Heart right ventricle (tissue), 16 donors: ENCODE measurements at regions not wholly inside any gene's neighbourhood (a gene's known extent, or its start where the extent isn't known, plus 50 kb on each side); places are given as distances from the start of the nearest gene placed in this dataset.

Experiments
- ATAC-seq, 8 donors: fragments of 200-7000 bp; cut with Tn5 transposase; one replicate each; pipeline ENCODE4 v1.9.1; 2020; ENCODE audit warnings: mild to moderate bottlenecking in 8 of 8, moderate library complexity in 8 of 8, moderate number of reproducible peaks in 1 of 8
- DNase-seq, 2 donors: peaks; one replicate each; pipeline ENCODE4 v3.0.0-alpha.2; 2020
- H3K27ac ChIP-seq, 10 donors: fragments of 200-600 bp; sonication (generic) in 2 of 10; one replicate each; pipeline versions ENCODE4 v1.5.0 to v1.8.0; 2020 to 2022; ENCODE audit warnings: mild to moderate bottlenecking in 3 of 10
- H3K27me3 ChIP-seq, 7 donors: fragments of 200-600 bp; one replicate each; pipeline ENCODE4 v1.8.0; 2021 to 2022; ENCODE audit warnings: mild to moderate bottlenecking in 2 of 7
- H3K36me3 ChIP-seq, 9 donors: fragments of 200-600 bp; sonication (generic) in 1 of 9; one replicate each; pipeline versions ENCODE4 v1.5.0 to v1.8.0; 2020 to 2022; ENCODE audit warnings: mild to moderate bottlenecking in 2 of 9
- H3K4me1 ChIP-seq, 9 donors: fragments of 200-600 bp; sonication (generic) in 1 of 9; one replicate each; pipeline versions ENCODE4 v1.5.0 to v1.8.0; 2020 to 2022; ENCODE audit warnings: mild to moderate bottlenecking in 4 of 9
- H3K4me3 ChIP-seq, 10 donors: fragments of 200-600 bp; sonication (generic) in 2 of 10; one replicate each; pipeline versions ENCODE4 v1.5.0 to v1.8.0; 2020 to 2022; ENCODE audit warnings: mild to moderate bottlenecking in 7 of 10, moderate library complexity in 2 of 10
- H3K9me3 ChIP-seq, 11 donors: fragments of 200-600 bp in 10 of 11; sonication (generic) in 2 of 11; one replicate each; pipeline versions ENCODE4 v1.5.0 to v1.8.0; 2013 to 2022; ENCODE audit warnings: mild to moderate bottlenecking in 2 of 11, control low read depth in 1 of 11, moderate library complexity in 1 of 11
- CTCF ChIP-seq, 9 donors: fragments of 200-600 bp; sonication (generic) in 2 of 9; IDR thresholded peaks; one replicate each; pipeline versions ENCODE4 v1.5.0 to v1.8.0; 2021 to 2022; ENCODE audit warnings: antibody characterized with exemption in 9 of 9, mild to moderate bottlenecking in 5 of 9, moderate library complexity in 1 of 9
- WGBS, 2 donors: extraction: QIAGEN DNeasy Blood & Tissue Kit; methylation state at CpG; one replicate each; pipeline ENCODE4 v1.1.7; 2013; ENCODE audit warnings: inconsistent platforms in 1 of 2; 5-methylcytosine and 5-hydroxymethylcytosine counted together
- intact Hi-C, 10 donors: fragments of 100-400 bp; cut with DNase I; formaldehyde crosslinking; loops; one replicate each; pipeline versions ENCODE4 v1.11.1 to v1.14.2; 2022
- donor health status: Arrhythmogenic right ventricular cardiomyopathy.
- donor health status: ischemic (EF 13 %, LVEDD 7.1; RV severe dilation, severe dysfunction).
- donor health status: healthy with polysubstance abuse.
- donor health status: DM: no; HTN: yes; CAD: no.
- donor health status: DM: no; HTN: no; CAD: no.
- donor health status: ischemic (EF 25% LVEDD 6.9; RV normal size, moderate dysfunction).
- donor health status: ischemic (EF 25% LVEDD 5.7; RV mildly dilated, moderate dysfunction).
- donor health status: healthy.
- donor health status: DM: yes; HTN: yes; CAD: no.
- donor health status: Ischemic cardiomyopathy.
- donor health status: ischemic (EF 35%, LVEDD 5.7; RV mildly dilated, moderate dysfunction).
- donor health status: nonischemic (EF 11% LVEDD 7.7; RV severe dilation, severe dysfunction).
- donor health status: DM: yes; HTN: yes; CAD: no.
- donor health status: PGD.
- donor health status: ischemic (EF 29% LVEDD 5.4; RV normal size, mild dysfunction).
- donor health status: nonischemic (EF 23%, LVEDD 6.1; RV moderate dilation, normal function).

- Histone ChIP-seq H3K27me3 (no peaks in the 10 kb centered on the region), H3K36me3 (no peaks in the 10 kb centered on the region), H3K4me3 (no peak overlapping the region), H3K27ac (peak overlapping the region in 4 of 10 donors; percentile 16 to 75 (median 35)), H3K9me3 (no peaks in the 10 kb centered on the region), H3K4me1 (peaks cover 5 to 37% (median 32%) of the 10 kb centered on the region in 9 donors)
- peak in 1 of 2 donors; percentile 12 for DNase-seq
- ATAC-seq: peak in 3 of 8 donors; percentile 41 to 66 (median 50)
- TF ChIP-seq CTCF (IDR thresholded peaks at IDR 0.05): no peak
- WGBS, 2 donors: 77 to 78% methylated on average over 4 of the region's 4 CpGs
- intact Hi-C loops: no loop called here
Measured at GRCh38 chr1:60922304-60922703, 160.1 kb upstream of the NFIA start.

GRCh38 chr1:60921175-60921574, 161.2 kb upstream of the NFIA start:
- intact Hi-C loops: no loop called here
- ATAC-seq (no peak), DNase-seq (no peak)
- no peaks in the 10 kb centered on the region for H3K9me3 ChIP-seq
- H3K27me3 ChIP-seq: no peaks in the 10 kb centered on the region
- peak overlapping the region in 1 of 10 donors; percentile 33 for H3K27ac ChIP-seq
- peaks cover 5 to 37% (median 32%) of the 10 kb centered on the region in 9 donors for H3K4me1 ChIP-seq
- WGBS, 2 donors: 92 to 93% methylated on average over 4 of the region's 4 CpGs
- no peak overlapping the region for H3K4me3 ChIP-seq
- no peak for TF ChIP-seq CTCF (IDR thresholded peaks at IDR 0.05)
- no peaks in the 10 kb centered on the region for H3K36me3 ChIP-seq

- TF ChIP-seq CTCF (IDR thresholded peaks at IDR 0.05): no peak
- Histone ChIP-seq H3K4me1 (peaks cover 5 to 39% (median 31%) of the 10 kb centered on the region in 9 donors), H3K36me3 (no peaks in the 10 kb centered on the region), H3K27ac (no peak overlapping the region), H3K4me3 (no peak overlapping the region), H3K9me3 (no peaks in the 10 kb centered on the region), H3K27me3 (no peaks in the 10 kb centered on the region)
- intact Hi-C loops: no loop called here
- 89 to 93% methylated on average over 2 of the region's 2 CpGs for WGBS, 2 donors
- ATAC-seq (no peak), DNase-seq (no peak)
Measured at GRCh38 chr1:60920561-60920960, 161.8 kb upstream of the NFIA start.

- intact Hi-C loops: no loop called here
- no peak overlapping the region for H3K4me3 ChIP-seq
- no peak for DNase-seq
- no peaks in the 10 kb centered on the region for H3K27me3 ChIP-seq
- no peak for TF ChIP-seq CTCF (IDR thresholded peaks at IDR 0.05)
- 98 to 100% methylated on average over 1 of the region's 1 CpG for WGBS, 2 donors
- peaks cover 0 to 28% (median 18%) of the 10 kb centered on the region in 9 donors for H3K4me1 ChIP-seq
- no peaks in the 10 kb centered on the region for H3K36me3 ChIP-seq
- ATAC-seq: no peak
- H3K27ac ChIP-seq: no peak overlapping the region
- H3K9me3 ChIP-seq: no peaks in the 10 kb centered on the region
Measured at GRCh38 chr1:60918867-60919266, 163.5 kb upstream of the NFIA start.
